Muscle layer of colon (tissue), 2 donors: ENCODE measurements at regions not wholly inside any gene's neighbourhood (a gene's known extent, or its start where the extent isn't known, plus 50 kb on each side); places are given as distances from the start of the nearest gene placed in this dataset.
A peak's percentile ranks its signal among the peaks of the same experiment; 100 is the strongest.
"Not testable (repeated sequence)": the region's sequence is repeated elsewhere in the genome, so short reads cannot be mapped to it uniquely, and the experiment has no call there.

ENCODE experiments used
- H3K27ac ChIP-seq: one replicate; pipeline ENCODE4 v1.7.0; 2013; ENCODE audit warnings: low read depth, mild to moderate bottlenecking, low read length, moderate library complexity
- H3K27me3 ChIP-seq, 2 donors: one replicate each; pipeline ENCODE4 v1.7.0; 2013; ENCODE audit warnings: low read length in 2 of 2, mild to moderate bottlenecking in 2 of 2; ENCODE audit not compliant: insufficient read depth in 2 of 2, control insufficient read depth in 1 of 2
- H3K36me3 ChIP-seq: one replicate; pipeline ENCODE4 v1.7.0; 2013; ENCODE audit warnings: mild to moderate bottlenecking, low read length; ENCODE audit not compliant: insufficient read depth
- H3K4me1 ChIP-seq: one replicate; pipeline ENCODE4 v1.7.0; 2013; ENCODE audit warnings: mild to moderate bottlenecking, low read length; ENCODE audit not compliant: insufficient read depth
- H3K4me3 ChIP-seq, 2 donors: one replicate each; pipeline ENCODE4 v1.7.0; 2013; ENCODE audit warnings: low read length in 2 of 2, low read depth in 1 of 2, mild to moderate bottlenecking in 1 of 2, moderate library complexity in 1 of 2
- H3K9ac ChIP-seq: one replicate; pipeline ENCODE4 v1.7.0; 2013; ENCODE audit warnings: low read length
- H3K9me3 ChIP-seq: one replicate; pipeline ENCODE4 v1.7.0; 2013; ENCODE audit warnings: mild to moderate bottlenecking, low read length
- donor health status: abdominal sarcoma.
- donor health status: Adenocarcinoma of cecum.

DNA sequence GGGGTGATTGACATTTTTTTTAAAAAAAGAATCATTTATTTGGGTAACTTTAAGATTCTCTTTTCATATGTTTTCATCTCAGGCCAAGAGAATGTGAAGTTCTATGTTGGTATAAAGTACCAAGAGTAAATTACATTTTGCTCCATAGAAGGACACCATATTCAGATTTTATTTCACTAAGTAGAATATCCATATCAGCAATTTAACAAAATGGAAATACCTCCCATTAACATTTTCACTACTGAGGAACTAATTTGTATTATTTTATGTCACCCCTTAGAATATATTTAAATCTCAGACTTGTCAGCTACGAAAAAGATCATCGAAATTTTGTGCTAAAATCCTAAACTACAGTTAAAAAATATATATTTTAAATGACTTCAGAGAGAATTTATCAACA is 274.3 kb downstream of the SEMA3D start:
- Histone ChIP-seq H3K4me3 (no peak overlapping the region), H3K27ac (no peak overlapping the region), H3K9me3 (no peaks in the 10 kb centered on the region), H3K4me1 (peaks cover 23% of the 10 kb centered on the region), H3K36me3 (no peaks in the 10 kb centered on the region), H3K9ac (no peak overlapping the region), H3K27me3 (no peaks in the 10 kb centered on the region)

DNA sequence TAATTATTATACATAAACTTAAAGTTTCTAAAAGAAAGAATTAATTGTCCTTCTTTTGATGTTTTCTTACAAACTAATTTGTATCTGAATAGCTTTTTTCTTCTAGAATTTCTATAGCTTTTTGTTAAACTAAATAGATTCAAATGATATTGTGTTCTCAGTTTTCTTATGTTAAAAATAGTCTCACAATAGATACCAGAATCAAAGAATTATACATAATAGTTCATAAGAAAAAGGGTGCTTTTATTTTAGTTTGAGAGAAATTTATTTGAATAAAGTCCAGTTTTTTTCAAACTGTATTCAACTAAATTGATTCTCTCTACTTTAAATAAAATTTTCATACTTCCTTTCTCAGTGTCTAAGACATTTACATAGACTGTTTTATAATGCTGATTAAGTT is 274.8 kb downstream of the SEMA3D start:
- no peaks in the 10 kb centered on the region for H3K36me3 ChIP-seq
- no peak overlapping the region for H3K9ac ChIP-seq
- H3K27ac ChIP-seq, result no peak overlapping the region
- no peak overlapping the region for H3K4me3 ChIP-seq
- H3K9me3 ChIP-seq, result no peaks in the 10 kb centered on the region
- H3K27me3 ChIP-seq, result no peaks in the 10 kb centered on the region
- peaks cover 28% of the 10 kb centered on the region for H3K4me1 ChIP-seq

DNA sequence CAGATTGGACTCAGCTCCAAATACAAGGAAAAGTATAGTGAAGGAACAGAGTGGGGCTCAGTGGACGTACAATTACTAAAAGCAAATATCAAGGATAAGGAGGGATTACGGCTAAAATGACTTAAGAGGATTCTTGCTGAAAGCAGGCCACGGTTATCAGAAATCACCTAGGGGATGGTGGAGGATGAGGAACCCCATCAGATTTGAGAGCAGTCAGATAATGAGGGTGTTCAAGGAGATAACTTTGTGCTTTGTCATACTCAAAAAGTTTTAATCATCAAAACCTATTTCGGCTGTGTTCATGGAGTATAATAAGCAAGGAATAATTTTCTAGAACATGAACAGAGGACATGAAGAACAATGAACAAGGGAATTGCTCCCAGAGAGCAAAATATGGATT is 275.8 kb downstream of the SEMA3D start:
- H3K36me3 ChIP-seq, result no peaks in the 10 kb centered on the region
- no peaks in the 10 kb centered on the region for H3K27me3 ChIP-seq
- H3K4me1 ChIP-seq, result peaks cover 32% of the 10 kb centered on the region
- H3K9me3 ChIP-seq, result no peaks in the 10 kb centered on the region
- no peak overlapping the region for H3K4me3 ChIP-seq
- no peak overlapping the region for H3K9ac ChIP-seq
- no peak overlapping the region for H3K27ac ChIP-seq

DNA sequence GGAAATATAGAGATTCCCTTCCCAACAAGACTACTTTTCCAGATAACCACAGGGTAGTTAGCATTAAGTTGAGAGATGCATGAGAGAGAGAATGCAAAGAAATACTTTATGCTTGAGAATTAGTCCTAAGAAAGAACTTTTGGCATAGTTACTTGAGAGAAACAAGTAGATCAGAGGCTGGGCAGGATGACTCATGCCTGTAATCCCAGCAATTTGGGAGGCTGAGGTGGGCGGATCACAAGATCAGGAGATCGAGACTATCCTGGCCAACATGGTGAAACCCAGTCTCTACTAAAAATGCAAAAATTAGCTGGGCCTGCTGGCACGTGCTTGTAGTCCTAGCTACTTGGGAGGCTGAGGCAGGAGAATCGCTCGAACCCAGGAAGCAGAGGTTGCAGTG is 276.5 kb downstream of the SEMA3D start:
- H3K4me3 ChIP-seq, H3K27me3 ChIP-seq, H3K9ac ChIP-seq, H3K27ac ChIP-seq, H3K9me3 ChIP-seq, H3K36me3 ChIP-seq: not testable (repeated sequence)
- H3K4me1 ChIP-seq, result peaks cover 32% of the 10 kb centered on the region

DNA sequence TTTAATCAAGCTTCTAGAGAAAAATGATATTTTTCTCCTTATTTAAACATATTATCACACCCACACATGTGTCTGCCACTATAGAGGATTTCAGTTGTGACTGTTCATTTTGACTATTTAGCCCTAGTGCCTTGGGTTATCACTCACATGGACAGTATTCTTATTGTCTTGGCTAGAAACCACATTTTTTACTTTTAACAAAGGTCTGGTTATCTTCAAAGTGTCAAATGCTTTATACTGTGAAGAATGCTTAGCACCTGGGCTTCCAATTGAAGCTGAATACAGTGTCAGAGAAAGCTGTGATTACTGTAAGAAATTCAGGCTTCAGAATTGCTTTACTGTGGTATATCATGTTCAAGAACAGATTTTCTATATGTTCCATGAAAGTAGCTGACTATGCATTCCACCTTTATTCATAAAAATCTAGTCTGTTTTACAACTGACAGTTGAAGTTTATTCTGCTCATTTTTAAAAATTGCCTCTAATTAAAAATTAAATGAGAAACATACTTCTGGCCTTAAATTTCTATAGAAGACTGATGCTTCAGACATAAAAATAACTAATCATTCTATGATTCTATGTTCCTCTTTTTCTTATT is 278.6 kb downstream of the SEMA3D start:
- Histone ChIP-seq H3K36me3 (no peaks in the 10 kb centered on the region), H3K4me1 (peaks cover 22% of the 10 kb centered on the region), H3K9ac (no peak overlapping the region), H3K9me3 (no peaks in the 10 kb centered on the region), H3K27ac (peak overlapping the region; percentile 46), H3K4me3 (no peak overlapping the region), H3K27me3 (no peaks in the 10 kb centered on the region)

DNA sequence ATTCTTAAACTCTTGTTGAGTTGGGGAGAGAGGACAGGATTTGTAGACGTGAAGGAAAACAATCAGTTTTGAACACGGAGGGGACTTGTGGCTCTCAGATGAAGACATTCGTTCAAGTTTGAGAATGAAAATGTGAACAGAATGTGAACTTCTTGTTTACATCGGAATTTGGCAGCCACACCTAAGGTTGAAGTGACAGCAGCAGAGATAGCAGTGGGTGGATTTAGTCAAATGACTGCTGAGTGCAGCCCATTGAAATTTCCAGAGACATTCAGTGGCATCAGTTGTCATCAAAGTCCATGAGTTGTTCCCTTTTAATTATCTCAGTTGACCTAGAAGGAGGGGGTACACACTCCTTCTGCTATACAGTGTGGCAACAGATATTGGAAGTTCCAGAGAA is 280.0 kb downstream of the SEMA3D start:
- Histone ChIP-seq H3K4me1 (peaks cover 19% of the 10 kb centered on the region), H3K9ac (no peak overlapping the region), H3K9me3 (no peaks in the 10 kb centered on the region), H3K27ac (no peak overlapping the region), H3K36me3 (no peaks in the 10 kb centered on the region), H3K4me3 (no peak overlapping the region), H3K27me3 (no peaks in the 10 kb centered on the region)

DNA sequence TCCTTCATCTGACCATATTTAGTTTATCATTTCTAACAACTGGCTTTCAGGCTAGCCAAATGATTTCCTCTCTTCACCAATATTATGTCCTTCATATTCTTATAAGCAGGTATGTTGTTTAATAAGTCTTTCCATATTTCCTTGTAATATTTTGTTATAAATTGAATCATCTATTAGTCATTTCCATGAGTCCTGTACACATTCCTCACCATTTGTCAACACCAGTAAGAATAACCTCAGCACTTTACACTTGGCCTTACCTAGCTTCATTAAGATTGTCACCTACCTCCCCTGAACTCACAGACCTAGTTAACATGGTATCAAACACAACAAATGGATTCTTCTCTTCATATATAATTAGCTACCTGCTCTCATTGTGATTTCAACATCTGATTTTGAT is 282.3 kb downstream of the SEMA3D start:
- no peak overlapping the region for H3K27ac ChIP-seq
- H3K9ac ChIP-seq, result no peak overlapping the region
- H3K4me1 ChIP-seq, result peaks cover 19% of the 10 kb centered on the region
- H3K9me3 ChIP-seq, result no peaks in the 10 kb centered on the region
- H3K27me3 ChIP-seq, result no peaks in the 10 kb centered on the region
- no peak overlapping the region for H3K4me3 ChIP-seq
- H3K36me3 ChIP-seq, result no peaks in the 10 kb centered on the region

DNA sequence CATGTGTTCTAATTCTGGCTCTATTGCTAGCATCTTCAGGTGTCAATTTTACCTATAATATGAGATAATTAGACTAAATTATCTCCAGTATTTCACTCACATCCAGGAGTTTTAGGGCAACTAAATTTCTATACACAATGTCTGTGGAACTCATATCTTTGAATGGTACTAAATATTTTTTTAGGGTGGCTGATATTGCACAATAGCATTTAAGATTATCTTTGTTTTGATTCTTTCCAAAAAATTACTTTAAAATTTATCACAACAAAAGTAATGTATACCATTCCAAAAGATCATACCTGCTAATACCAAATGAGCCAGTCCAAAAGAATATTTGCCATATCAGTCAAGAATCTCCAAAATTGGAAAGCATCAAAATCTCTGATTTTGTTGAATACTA is 285.5 kb downstream of the SEMA3D start:
- Histone ChIP-seq H3K36me3 (no peaks in the 10 kb centered on the region), H3K9me3 (no peaks in the 10 kb centered on the region), H3K27me3 (no peaks in the 10 kb centered on the region), H3K4me1 (no peaks in the 10 kb centered on the region), H3K27ac (no peak overlapping the region), H3K4me3 (no peak overlapping the region), H3K9ac (no peak overlapping the region)

DNA sequence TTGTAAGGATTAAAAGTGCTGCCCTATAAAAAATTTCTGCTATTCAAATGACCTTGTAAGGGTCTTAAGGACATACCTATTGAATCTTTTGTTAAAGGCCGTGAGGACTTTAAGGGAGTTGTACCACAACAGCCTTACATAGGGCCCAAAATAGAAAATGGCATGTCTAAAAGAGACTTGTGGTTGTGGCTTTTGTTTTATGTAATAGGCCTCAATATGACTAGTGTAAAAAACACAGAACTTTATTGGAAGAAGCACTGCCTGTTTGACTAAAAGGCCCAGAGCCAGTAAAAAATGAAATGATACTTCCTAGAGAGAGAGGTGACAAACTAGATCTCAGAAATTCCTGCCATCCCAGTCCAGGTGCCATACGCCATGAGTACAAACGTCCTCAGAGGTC is 286.6 kb downstream of the SEMA3D start:
- no peaks in the 10 kb centered on the region for H3K4me1 ChIP-seq
- H3K36me3 ChIP-seq, result no peaks in the 10 kb centered on the region
- H3K9me3 ChIP-seq, result no peaks in the 10 kb centered on the region
- no peak overlapping the region for H3K9ac ChIP-seq
- H3K27me3 ChIP-seq, result no peaks in the 10 kb centered on the region
- no peak overlapping the region for H3K27ac ChIP-seq
- no peak overlapping the region for H3K4me3 ChIP-seq

DNA sequence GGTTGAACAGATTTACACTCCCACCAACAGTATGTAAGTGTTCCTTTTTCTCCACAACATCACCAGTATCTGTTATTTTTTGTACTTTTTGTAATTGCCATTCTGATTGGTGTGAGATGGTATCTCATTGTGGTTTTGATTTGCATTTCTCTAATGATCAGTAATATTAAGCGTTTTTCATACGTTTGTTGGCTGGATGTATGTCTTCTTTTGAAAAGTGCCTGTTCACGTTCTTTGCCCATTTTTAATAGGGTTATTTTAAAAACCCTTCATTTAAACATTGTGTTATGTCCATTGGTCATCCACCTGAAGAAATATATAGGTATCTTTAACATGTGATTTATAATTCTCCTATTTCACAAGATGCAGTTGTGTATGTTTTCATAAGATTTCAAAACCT is 291.3 kb downstream of the SEMA3D start:
- H3K27ac ChIP-seq, result no peak overlapping the region
- no peaks in the 10 kb centered on the region for H3K27me3 ChIP-seq
- H3K4me1 ChIP-seq, result no peaks in the 10 kb centered on the region
- no peak overlapping the region for H3K4me3 ChIP-seq
- H3K9me3 ChIP-seq, result no peaks in the 10 kb centered on the region
- no peak overlapping the region for H3K9ac ChIP-seq
- no peaks in the 10 kb centered on the region for H3K36me3 ChIP-seq

DNA sequence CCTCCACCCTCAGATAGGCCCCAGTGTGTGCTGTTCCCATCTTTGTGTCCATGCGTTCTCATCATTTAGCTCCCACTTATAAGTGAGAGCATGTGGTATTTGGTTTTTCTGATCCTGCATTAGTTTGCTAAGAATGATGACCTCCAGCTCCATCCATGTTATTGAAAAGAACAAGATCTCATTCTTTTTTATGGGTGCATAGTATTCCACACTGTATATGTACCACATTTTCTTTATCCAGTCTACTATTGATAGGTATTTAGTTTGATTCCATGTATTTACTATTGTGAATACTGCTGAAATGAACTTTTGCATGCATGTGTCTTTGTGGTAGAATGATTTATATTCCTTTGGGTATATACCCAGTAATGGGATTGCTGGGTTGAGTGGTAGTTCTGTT is 303.3 kb downstream of the SEMA3D start:
- not testable (repeated sequence) for H3K4me1 ChIP-seq, H3K9ac ChIP-seq, H3K36me3 ChIP-seq, H3K9me3 ChIP-seq, H3K27me3 ChIP-seq, H3K27ac ChIP-seq, H3K4me3 ChIP-seq

DNA sequence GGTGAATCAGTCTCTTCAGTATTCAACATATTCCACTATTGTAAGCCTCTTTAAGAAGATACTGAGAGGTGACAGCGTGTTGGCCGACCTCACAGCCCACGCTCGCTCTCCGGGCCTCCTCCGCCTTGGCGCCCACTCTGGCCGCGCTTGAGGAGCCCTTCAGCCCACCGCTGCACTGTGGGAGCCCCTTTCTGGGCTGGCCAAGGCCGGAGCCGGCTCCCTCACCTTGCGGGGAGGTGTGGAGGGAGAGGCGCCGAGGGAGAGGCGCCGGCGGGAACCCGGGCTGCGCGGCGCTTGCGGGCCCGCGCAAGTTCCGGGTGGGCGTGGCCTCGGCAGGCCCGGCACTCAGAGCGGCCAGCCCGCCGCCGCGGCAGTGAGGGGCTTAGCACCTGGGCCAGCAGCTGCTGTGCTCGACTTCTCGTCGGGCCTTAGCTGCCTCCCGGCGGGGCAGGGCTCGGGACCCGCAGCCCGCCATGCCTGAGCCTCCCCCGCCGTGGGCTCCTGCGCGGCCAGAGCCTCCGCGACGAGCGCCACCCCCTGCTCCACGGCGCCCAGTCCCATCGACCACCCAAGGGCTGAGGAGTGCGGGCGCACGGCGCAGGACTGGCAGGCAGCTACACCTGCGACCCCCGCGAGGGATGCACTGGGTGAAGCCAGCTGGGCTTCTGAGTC is 306.4 kb downstream of the SEMA3D start:
- not testable (repeated sequence) for H3K9me3 ChIP-seq, H3K9ac ChIP-seq

More for the DNA sequence above, 306.4 kb downstream of the SEMA3D start:
- not testable (repeated sequence) for H3K4me1 ChIP-seq, H3K36me3 ChIP-seq, H3K27me3 ChIP-seq, H3K4me3 ChIP-seq, H3K27ac ChIP-seq
